Right atrium auricular region (tissue), 2 donors: ENCODE measurements at regions not wholly inside any gene's neighbourhood (a gene's known extent, or its start where the extent isn't known, plus 50 kb on each side); places are given as distances from the start of the nearest gene placed in this dataset.
"Not testable (repeated sequence)": the region's sequence is repeated elsewhere in the genome, so short reads cannot be mapped to it uniquely, and the experiment has no call there.

Experiments used
- DNase-seq: peaks from one replicate; pipeline ENCODE4 v3.0.0-alpha.2; 2019; ENCODE audit warnings: low spot score
- H3K27ac ChIP-seq, 2 donors: fragments of 200-600 bp; sonication (generic); 1 replicate in 1 of 2; 2 replicates in 1 of 2; pipeline ENCODE4 v1.5.1; 2016 to 2019
- H3K27me3 ChIP-seq, 2 donors: fragments of 200-600 bp; sonication (generic); one replicate each; pipeline versions ENCODE4 v1.5.1 to v1.6.0; 2017 to 2019
- H3K36me3 ChIP-seq: fragments of 200-600 bp; sonication (generic); one replicate; pipeline ENCODE4 v1.5.1; 2016
- H3K4me1 ChIP-seq, 2 donors: fragments of 200-600 bp; sonication (generic); one replicate each; pipeline versions ENCODE4 v1.5.1 to v1.6.0; 2017 to 2019
- H3K4me3 ChIP-seq, 2 donors: fragments of 200-600 bp; sonication (generic); 1 replicate in 1 of 2; 2 replicates in 1 of 2; pipeline ENCODE4 v1.5.1; 2017 to 2019; ENCODE audit warnings: mild to moderate bottlenecking in 1 of 2, moderate library complexity in 1 of 2
- H3K9me3 ChIP-seq, 2 donors: fragments of 200-600 bp; sonication (generic); one replicate each; pipeline ENCODE4 v1.5.1; 2019
- CTCF ChIP-seq, 2 donors: fragments of 200-600 bp; sonication (generic); IDR thresholded peaks; one replicate each; pipeline ENCODE4 v1.5.1; 2019; ENCODE audit warnings: antibody characterized with exemption in 2 of 2

DNA sequence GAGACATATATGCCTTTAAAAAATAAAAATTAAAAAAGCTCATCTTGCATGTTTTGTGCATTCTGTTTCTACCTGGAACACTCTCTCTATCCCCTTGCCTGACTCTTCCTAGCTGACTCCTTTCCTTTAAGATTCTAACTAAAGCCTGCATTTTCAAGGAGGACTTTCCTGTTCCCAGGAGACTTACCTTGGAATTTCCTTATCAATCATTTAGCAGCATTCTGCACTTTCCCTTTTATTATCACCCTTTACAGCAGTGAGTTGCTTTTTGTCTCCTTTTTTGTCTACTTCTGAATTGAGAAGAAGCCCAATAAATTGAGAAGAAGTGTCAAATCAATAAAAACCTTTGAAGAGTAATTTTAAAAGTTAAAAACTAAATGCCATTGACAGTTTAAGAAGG lies 142.2 kb upstream of the TMEM196 start:
- Histone ChIP-seq H3K4me3 (no peak overlapping the region), H3K4me1 (peaks cover 0 to 8% of the 10 kb centered on the region in 2 donors), H3K9me3 (no peaks in the 10 kb centered on the region), H3K27me3 (no peaks in the 10 kb centered on the region), H3K27ac (no peak overlapping the region), H3K36me3 (no peaks in the 10 kb centered on the region)
- DNase-seq = no peak
- no peak for TF ChIP-seq CTCF (IDR thresholded peaks at IDR 0.05)

GRCh38 chr7:19914866-19915265 lies 141.4 kb upstream of the TMEM196 start:
- no peaks in the 10 kb centered on the region for H3K27me3 ChIP-seq
- no peak overlapping the region for H3K27ac ChIP-seq
- no peak overlapping the region for H3K4me3 ChIP-seq
- H3K4me1 ChIP-seq = peaks cover 0 to 4% of the 10 kb centered on the region in 2 donors
- no peaks in the 10 kb centered on the region for H3K36me3 ChIP-seq
- H3K9me3 ChIP-seq = no peaks in the 10 kb centered on the region
- no peak for DNase-seq
- TF ChIP-seq CTCF (IDR thresholded peaks at IDR 0.05) = no peak

- DNase-seq = no peak
- no peaks in the 10 kb centered on the region for H3K27me3 ChIP-seq
- H3K27ac ChIP-seq = no peak overlapping the region
- no peaks in the 10 kb centered on the region for H3K36me3 ChIP-seq
- H3K4me1 ChIP-seq = no peaks in the 10 kb centered on the region
- TF ChIP-seq CTCF (IDR thresholded peaks at IDR 0.05) = no peak
- H3K4me3 ChIP-seq = no peak overlapping the region
- H3K9me3 ChIP-seq = no peaks in the 10 kb centered on the region
Observed at GRCh38 chr7:19900118-19900517, 126.7 kb upstream of the TMEM196 start.

GRCh38 chr7:19899529-19899928 lies 126.1 kb upstream of the TMEM196 start:
- no peak overlapping the region for H3K4me3 ChIP-seq
- no peak overlapping the region for H3K27ac ChIP-seq
- no peaks in the 10 kb centered on the region for H3K9me3 ChIP-seq
- H3K27me3 ChIP-seq = no peaks in the 10 kb centered on the region
- no peak for DNase-seq
- TF ChIP-seq CTCF (IDR thresholded peaks at IDR 0.05) = no peak
- H3K36me3 ChIP-seq = no peaks in the 10 kb centered on the region
- no peaks in the 10 kb centered on the region for H3K4me1 ChIP-seq

DNA sequence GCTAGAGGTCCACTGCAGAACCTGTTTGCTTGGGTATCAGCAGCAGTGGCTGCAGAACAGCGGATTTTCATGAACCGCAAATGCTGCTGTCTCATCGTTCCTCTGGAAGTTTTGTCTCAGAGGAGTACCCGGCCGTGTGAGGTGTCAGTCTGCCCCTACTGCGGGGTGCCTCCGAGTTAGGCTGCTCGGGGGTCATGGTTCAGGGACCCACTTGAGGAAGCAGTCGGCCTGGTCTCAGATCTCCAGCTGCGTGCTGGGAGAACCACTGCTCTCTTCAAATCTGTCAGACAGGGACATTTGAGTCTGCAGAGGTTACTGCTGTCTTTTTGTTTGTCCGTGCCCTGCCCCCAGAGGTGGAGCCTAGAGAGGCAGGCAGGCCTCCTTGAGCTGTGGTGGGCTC lies 109.5 kb upstream of the TMEM196 start:
- not testable (repeated sequence) for H3K36me3 ChIP-seq, H3K4me3 ChIP-seq, H3K4me1 ChIP-seq, DNase-seq, H3K27ac ChIP-seq, H3K27me3 ChIP-seq, H3K9me3 ChIP-seq

GRCh38 chr7:19872094-19872493 lies 98.7 kb upstream of the TMEM196 start:
- Histone ChIP-seq H3K27me3 (no peaks in the 10 kb centered on the region), H3K4me1 (no peaks in the 10 kb centered on the region), H3K4me3 (no peak overlapping the region), H3K36me3 (no peaks in the 10 kb centered on the region), H3K9me3 (no peaks in the 10 kb centered on the region), H3K27ac (no peak overlapping the region)
- no peak for DNase-seq
- no peak for TF ChIP-seq CTCF (IDR thresholded peaks at IDR 0.05)
